HEK293 (cell line): ENCODE measurements at regions not wholly inside any gene's neighbourhood (a gene's known extent, or its start where the extent isn't known, plus 50 kb on each side); places are given as distances from the start of the nearest gene placed in this dataset.

Experiments
- ZNF2 ChIP-seq: fragments of 450-650 bp; formaldehyde crosslinking; IDR thresholded peaks from 2 replicates; pipeline ENCODE4 v1.5.1; 2016; ENCODE audit warnings: missing biosample characterization, missing genetic modification characterization
- ZNF302 ChIP-seq: fragments of 450-650 bp; formaldehyde crosslinking; IDR thresholded peaks from 2 replicates; pipeline ENCODE4 v1.5.1; 2016; ENCODE audit warnings: missing biosample characterization, missing genetic modification characterization, low read depth
- ZNF433 ChIP-seq: fragments of 450-650 bp; formaldehyde crosslinking; IDR thresholded peaks from 2 replicates; pipeline ENCODE4 v1.5.1; 2016; ENCODE audit warnings: missing biosample characterization, missing genetic modification characterization, low read depth
- TF ChIP-seq, protein P1 (sequence below): fragments of 450-650 bp; formaldehyde crosslinking; IDR thresholded peaks from 2 replicates; pipeline ENCODE4 v1.5.1; 2016; ENCODE audit warnings: missing biosample characterization, missing genetic modification characterization

- TF ChIP-seq ZNF302 (tag by site-specific recombination) (no peak), ZNF433 (tag by site-specific recombination) (no peak), ZNF2 (tag by site-specific recombination) (no peak)
- TF ChIP-seq, protein P1, sequence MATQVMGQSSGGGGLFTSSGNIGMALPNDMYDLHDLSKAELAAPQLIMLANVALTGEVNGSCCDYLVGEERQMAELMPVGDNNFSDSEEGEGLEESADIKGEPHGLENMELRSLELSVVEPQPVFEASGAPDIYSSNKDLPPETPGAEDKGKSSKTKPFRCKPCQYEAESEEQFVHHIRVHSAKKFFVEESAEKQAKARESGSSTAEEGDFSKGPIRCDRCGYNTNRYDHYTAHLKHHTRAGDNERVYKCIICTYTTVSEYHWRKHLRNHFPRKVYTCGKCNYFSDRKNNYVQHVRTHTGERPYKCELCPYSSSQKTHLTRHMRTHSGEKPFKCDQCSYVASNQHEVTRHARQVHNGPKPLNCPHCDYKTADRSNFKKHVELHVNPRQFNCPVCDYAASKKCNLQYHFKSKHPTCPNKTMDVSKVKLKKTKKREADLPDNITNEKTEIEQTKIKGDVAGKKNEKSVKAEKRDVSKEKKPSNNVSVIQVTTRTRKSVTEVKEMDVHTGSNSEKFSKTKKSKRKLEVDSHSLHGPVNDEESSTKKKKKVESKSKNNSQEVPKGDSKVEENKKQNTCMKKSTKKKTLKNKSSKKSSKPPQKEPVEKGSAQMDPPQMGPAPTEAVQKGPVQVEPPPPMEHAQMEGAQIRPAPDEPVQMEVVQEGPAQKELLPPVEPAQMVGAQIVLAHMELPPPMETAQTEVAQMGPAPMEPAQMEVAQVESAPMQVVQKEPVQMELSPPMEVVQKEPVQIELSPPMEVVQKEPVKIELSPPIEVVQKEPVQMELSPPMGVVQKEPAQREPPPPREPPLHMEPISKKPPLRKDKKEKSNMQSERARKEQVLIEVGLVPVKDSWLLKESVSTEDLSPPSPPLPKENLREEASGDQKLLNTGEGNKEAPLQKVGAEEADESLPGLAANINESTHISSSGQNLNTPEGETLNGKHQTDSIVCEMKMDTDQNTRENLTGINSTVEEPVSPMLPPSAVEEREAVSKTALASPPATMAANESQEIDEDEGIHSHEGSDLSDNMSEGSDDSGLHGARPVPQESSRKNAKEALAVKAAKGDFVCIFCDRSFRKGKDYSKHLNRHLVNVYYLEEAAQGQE (tag by site-specific recombination) = no peak
Measured at GRCh38 chr10:35874311-35875015, 232.4 kb upstream of the FZD8 start.
